A549 (cell line): ENCODE measurements at regions not wholly inside any gene's neighbourhood (a gene's known extent, or its start where the extent isn't known, plus 50 kb on each side); places are given as distances from the start of the nearest gene placed in this dataset.
"Not testable (repeated sequence)": the region's sequence is repeated elsewhere in the genome, so short reads cannot be mapped to it uniquely, and the experiment has no call there.

Experiments
- ATAC-seq, 2 experiments: fragments of 200-7000 bp in 1 of 2; fragments of >200 bp in 1 of 2; cut with Nextera tagmentation in 1 of 2; cut with Tn5 transposase in 1 of 2; 3 replicates each; pipeline versions ENCODE4 v1.8.0 to v1.9.1; 2018 to 2020; ENCODE audit warnings: mild to moderate bottlenecking in 1 of 2, moderate library complexity in 1 of 2
- CTCF ChIA-PET: fragments of 300-600 bp; sonication (Branson Sonifier 250); formaldehyde crosslinking; extraction: SDS; loops from one replicate; lab custom pipeline; 2021; ENCODE audit warnings: antibody characterized with exemption, inconsistent platforms; lab: Yijun Ruan, JAX
- POLR2A ChIA-PET: fragments of 350-600 bp; formaldehyde crosslinking; extraction: SDS; loops from one replicate; lab custom pipeline; 2021; ENCODE audit warnings: antibody characterized with exemption, inconsistent platforms; lab: Yijun Ruan, JAX
- DNase-seq, 2 experiments: peaks; one replicate each; pipeline versions ENCODE4 v3.0.0 to v3.0.0-alpha.2; 2011 to 2016; ENCODE audit warnings: low read depth in 1 of 2, low spot score in 1 of 2
- FAIRE-seq: peaks from 2 replicates; lab custom pipeline; 2011; peaks lifted over from hg19 to GRCh38; lab: Jason Lieb, UNC
- H3K27ac ChIP-seq, 2 experiments: fragments of >200 bp; sonication (Bioruptor Twin); formaldehyde crosslinking; 3 replicates each; pipeline ENCODE4 v1.5.1; 2016 to 2017
- H3K4me1 ChIP-seq: fragments of >200 bp; sonication (Bioruptor Twin); formaldehyde crosslinking; 3 replicates; pipeline ENCODE4 v1.6.1; 2016
- H3K4me2 ChIP-seq: fragments of >200 bp; sonication (Bioruptor Twin); formaldehyde crosslinking; 3 replicates; pipeline ENCODE4 v1.6.1; 2016
- H3K4me3 ChIP-seq: fragments of >200 bp; sonication (Bioruptor Twin); formaldehyde crosslinking; 3 replicates; pipeline ENCODE4 v1.5.1; 2016
- H3K9me3 ChIP-seq: fragments of >200 bp; sonication (Bioruptor Twin); formaldehyde crosslinking; 3 replicates; pipeline ENCODE4 v1.6.1; 2016
- CHD2 ChIP-seq: fragments of 150-350 bp; IDR thresholded peaks from 2 replicates; pipeline ENCODE4 v1.6.1; 2014; ENCODE audit warnings: low read length; ENCODE audit not compliant: partially characterized antibody
- E2F6 ChIP-seq: IDR thresholded peaks from 2 replicates; pipeline ENCODE4 v1.6.1; 2012; ENCODE audit warnings: low read depth, borderline replicate concordance
- EHMT2 ChIP-seq: fragments of 200-600 bp; sonication (generic); IDR thresholded peaks from 2 replicates; pipeline ENCODE4 v1.6.1; 2016; ENCODE audit warnings: antibody characterized with exemption, low read depth, mild to moderate bottlenecking, moderate library complexity
- FOSL2 ChIP-seq, 2 experiments: fragments of 450-650 bp in 1 of 2; fragments of >200 bp in 1 of 2; sonication (Bioruptor Twin) in 1 of 2; formaldehyde crosslinking; IDR thresholded peaks; 2 replicates each; pipeline versions ENCODE4 v1.5.0 to v1.6.1; 2016 to 2020; ENCODE audit warnings: mild to moderate bottlenecking in 1 of 2, moderate library complexity in 1 of 2
- HES2 ChIP-seq: fragments of >200 bp; sonication (Bioruptor Twin); formaldehyde crosslinking; IDR thresholded peaks from 2 replicates; pipeline ENCODE4 v1.6.1; 2016
- HOXB13 ChIP-seq: fragments of 250-450 bp; sonication (Bioruptor Pico); IDR thresholded peaks from 2 replicates; pipeline ENCODE4 v1.5.0; 2020; ENCODE audit warnings: low read depth, mild to moderate bottlenecking, moderate library complexity
- MAZ ChIP-seq: fragments of 150-350 bp; IDR thresholded peaks from 2 replicates; pipeline ENCODE4 v1.6.1; 2014; ENCODE audit warnings: antibody characterized with exemption, low read depth, low read length, borderline replicate concordance
- NPAS2 ChIP-seq: fragments of 250-450 bp; sonication (Bioruptor Pico); IDR thresholded peaks from 2 replicates; pipeline ENCODE4 v1.8.0; 2022; ENCODE audit warnings: mild to moderate bottlenecking, moderate library complexity, borderline replicate concordance
- PBX3 ChIP-seq: IDR thresholded peaks from 2 replicates; pipeline ENCODE4 v1.6.1; 2012
- POLR2AphosphoS2 ChIP-seq: conservative IDR thresholded peaks from 2 replicates; pipeline ENCODE4 v1.6.1; 2012; ENCODE audit warnings: low read length, improper control_type of control experiment, inconsistent platforms
- RAD21 ChIP-seq, 2 experiments: fragments of >200 bp in 1 of 2; sonication (Bioruptor Twin) in 1 of 2; formaldehyde crosslinking in 1 of 2; IDR thresholded peaks in 1 of 2; conservative IDR thresholded peaks in 1 of 2; 2 replicates in 1 of 2; 3 replicates in 1 of 2; pipeline ENCODE4 v1.6.1; 2012 to 2018; ENCODE audit warnings: inconsistent platforms in 1 of 2
- REST ChIP-seq: fragments of 200-600 bp; sonication (generic); IDR thresholded peaks from 2 replicates; pipeline ENCODE4 v1.6.1; 2016; ENCODE audit warnings: antibody characterized with exemption, mild to moderate bottlenecking, moderate library complexity
- ZSCAN20 ChIP-seq: fragments of 250-450 bp; sonication (Bioruptor Pico); IDR thresholded peaks from 2 replicates; pipeline ENCODE4 v1.8.0; 2022; ENCODE audit warnings: mild to moderate bottlenecking, moderate library complexity
- WGBS: methylation state at CpG from one replicate; pipeline ENCODE4 v1.1.6; 2017; ENCODE audit errors: missing lambda C conversion rate; 5-methylcytosine and 5-hydroxymethylcytosine counted together
- TF ChIP-seq, protein P1 (sequence below): fragments of 450-650 bp; IDR thresholded peaks from 2 replicates; pipeline ENCODE4 v1.6.1; 2014; ENCODE audit warnings: antibody characterized with exemption

DNA sequence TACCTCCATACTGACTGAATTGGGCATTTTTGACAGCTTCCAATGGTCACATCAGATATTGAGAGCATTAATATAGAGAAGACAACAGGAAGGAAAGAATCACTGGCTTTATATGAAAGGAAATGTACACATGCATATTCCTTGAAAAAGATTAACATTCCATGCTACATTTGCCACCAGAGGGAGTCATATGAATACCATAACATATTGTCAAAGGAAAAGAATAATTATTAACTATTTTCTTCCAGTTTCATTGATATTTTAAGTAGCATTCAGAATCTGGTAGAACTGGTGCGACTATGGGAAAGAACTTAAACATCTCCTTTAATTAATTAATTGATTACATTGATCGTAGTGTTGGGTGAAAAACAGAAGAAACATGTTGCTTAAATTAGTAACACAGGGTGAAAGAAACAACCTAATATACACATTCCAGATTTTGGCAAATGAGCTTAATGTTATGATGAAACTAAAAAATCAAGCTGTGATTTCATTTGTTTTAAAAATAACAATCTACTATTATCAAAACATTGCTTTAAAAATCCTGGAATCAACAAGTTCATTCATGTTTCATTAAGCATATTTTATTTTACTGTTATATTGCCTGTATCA lies 71.5 kb downstream of the GPR85 start (continued):
- TF ChIP-seq RAD21 (conservative IDR thresholded peaks at IDR 0.05 in 1 of 2, IDR thresholded peaks at IDR 0.05 in 1 of 2) (peak; percentile 53 to 55), HOXB13 (CRISPR knock-in tag) (no peak)

GRCh38 chr7:113013761-113014449 lies 72.7 kb downstream of the GPR85 start:
- TF ChIP-seq FOSL2 (IDR thresholded peaks at IDR 0.05): no peak
- TF ChIP-seq FOSL2 (CRISPR knock-in tag; IDR thresholded peaks at IDR 0.05): no peak
- TF ChIP-seq, protein P1, sequence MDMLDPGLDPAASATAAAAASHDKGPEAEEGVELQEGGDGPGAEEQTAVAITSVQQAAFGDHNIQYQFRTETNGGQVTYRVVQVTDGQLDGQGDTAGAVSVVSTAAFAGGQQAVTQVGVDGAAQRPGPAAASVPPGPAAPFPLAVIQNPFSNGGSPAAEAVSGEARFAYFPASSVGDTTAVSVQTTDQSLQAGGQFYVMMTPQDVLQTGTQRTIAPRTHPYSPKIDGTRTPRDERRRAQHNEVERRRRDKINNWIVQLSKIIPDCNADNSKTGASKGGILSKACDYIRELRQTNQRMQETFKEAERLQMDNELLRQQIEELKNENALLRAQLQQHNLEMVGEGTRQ: no peak
- TF ChIP-seq EHMT2: no peak
- no peak for TF ChIP-seq MAZ
- TF ChIP-seq REST: no peak
- TF ChIP-seq POLR2AphosphoS2: no peak
- no peak for TF ChIP-seq HES2
- TF ChIP-seq PBX3: no peak
- no peak for TF ChIP-seq CHD2
- POLR2A ChIA-PET: no interaction called here
- H3K4me1 ChIP-seq: no peaks in the 10 kb centered on the region
- ATAC-seq (no peak), DNase-seq (no peak), FAIRE-seq (no peak)
- H3K27ac ChIP-seq: no peak overlapping the region
- CTCF ChIA-PET: interaction anchor here (1.2 to 1.8 kb wide), 4 partner anchors 259 to 682 kb away, joined by 3 to 5 read pairs (median 4); no protein-coding TSS in a partner anchor
- H3K4me2 ChIP-seq: no peak overlapping the region
- no peak overlapping the region for H3K4me3 ChIP-seq
- no peaks in the 10 kb centered on the region for H3K9me3 ChIP-seq

DNA sequence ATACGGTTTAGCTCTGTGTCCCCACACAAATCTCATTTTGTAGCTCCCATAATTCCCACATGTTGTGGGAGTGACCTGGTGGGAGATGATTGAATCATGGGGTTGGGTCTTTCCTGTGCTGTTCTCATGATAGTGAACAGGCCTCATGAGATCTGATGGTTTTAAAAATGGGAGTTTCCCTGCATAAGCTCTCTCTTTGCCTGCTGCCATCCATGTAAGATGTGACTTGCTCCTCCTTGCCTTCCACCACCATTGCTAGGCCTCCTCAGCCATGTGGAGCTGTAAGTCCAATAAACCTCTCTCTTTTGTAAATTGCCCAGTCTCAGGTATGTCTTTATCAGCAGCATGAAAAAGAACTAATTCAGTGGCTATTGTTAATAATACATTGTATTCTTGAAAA lies 73.8 kb downstream of the GPR85 start:
- H3K4me1 ChIP-seq, H3K4me2 ChIP-seq, H3K9me3 ChIP-seq, ATAC-seq, POLR2A ChIA-PET, DNase-seq, H3K4me3 ChIP-seq, H3K27ac ChIP-seq, FAIRE-seq: not testable (repeated sequence)
- CTCF ChIA-PET: interaction anchor here (1.2 kb wide), 1 partner anchor 409 kb away, joined by 4 read pairs; no protein-coding TSS in a partner anchor
- WGBS: 0% methylated on average over 1 of the region's 1 CpG

DNA sequence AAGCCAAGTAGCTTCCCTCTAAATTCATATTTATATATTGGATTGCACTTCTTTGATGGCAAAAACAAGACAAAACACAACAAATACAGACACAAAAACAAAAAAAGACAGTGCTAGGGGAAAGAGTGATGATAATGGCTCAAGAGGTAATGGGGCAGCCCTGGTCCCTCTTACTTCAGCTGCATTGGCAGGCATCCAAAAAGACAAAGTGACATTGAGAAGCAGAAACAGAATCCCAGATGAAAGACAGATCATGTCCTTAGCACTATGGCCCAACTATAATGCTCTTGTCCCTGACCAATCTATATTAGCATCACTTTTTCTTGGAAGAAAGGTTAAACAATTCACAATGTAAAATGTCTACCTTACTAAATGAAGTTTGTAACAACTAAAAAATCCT lies 76.2 kb downstream of the GPR85 start:
- Histone ChIP-seq H3K4me1 (no peaks in the 10 kb centered on the region), H3K9me3 (no peaks in the 10 kb centered on the region), H3K4me2 (no peak overlapping the region), H3K27ac (no peak overlapping the region), H3K4me3 (no peak overlapping the region)
- ChIA-PET POLR2A (no interaction called here), CTCF (no interaction called here)
- no peak for FAIRE-seq
- DNase-seq: no peak
- no peak for ATAC-seq
- TF ChIP-seq NPAS2 (no peak), E2F6 (no peak), ZSCAN20 (CRISPR knock-in tag) (no peak)
